ENCODE measurements at regions not wholly inside any gene's neighbourhood (a gene's known extent, or its start where the extent isn't known, plus 50 kb on each side); places are given as distances from the start of the nearest gene placed in this dataset.

GRCh38 chr5:87184605-87185004 is 83.1 kb upstream of the RASA1 start:
- H3K9me3 ChIP-seq (ENCODE audit: control extremely low read depth in 1 of 3, control insufficient read depth in 2 of 3, insufficient read depth in 1 of 3, low read length in 2 of 3): peaks cover 0 to 3% (median 0%) of the 10 kb centered on the region in 3 donors
- Mint-ChIP-seq H3K4me3 (no peak overlapping the region), H3K27ac (no peak overlapping the region), H3K4me1 (peaks cover 7% of the 10 kb centered on the region), H3K27me3 (no peaks in the 10 kb centered on the region), H3K9me3 (ENCODE audit: insufficient read depth) (no peaks in the 10 kb centered on the region)
- 93% methylated on average over 1 of the region's 5 CpGs for WGBS (ENCODE audit: insufficient coverage)
- no peak overlapping the region for H3K27ac ChIP-seq (ENCODE audit: low read length in 2 of 2)
- no peak overlapping the region for H3K4me3 ChIP-seq (ENCODE audit: control extremely low read depth in 1 of 5, extremely low read depth in 1 of 5, insufficient read depth in 1 of 5, low read depth in 2 of 5, low read length in 4 of 5)
- no peak overlapping the region for H2AFZ ChIP-seq (ENCODE audit: insufficient read depth, low read depth, low read length, poor library complexity, severe bottlenecking)
- ChIA-PET CTCF (no interaction called here), POLR2A (no interaction called here)
- H3K9ac ChIP-seq (ENCODE audit: low read length): no peak overlapping the region
- H3K27me3 ChIP-seq (replicated peaks in 1 of 4; ENCODE audit: control extremely low read depth in 1 of 4, control insufficient read depth in 3 of 4, insufficient read depth in 4 of 4, low read length in 3 of 4): no peaks in the 10 kb centered on the region
- ATAC-seq (ENCODE audit: low read depth): no peak
- no peak for DNase-seq
- no peaks in the 10 kb centered on the region for H3K79me2 ChIP-seq (ENCODE audit: control insufficient read depth, insufficient read depth, low read length)
- intact Hi-C loops (cut with micrococcal nuclease): no loop called here
- no peak overlapping the region for H3K4me2 ChIP-seq (replicated peaks; ENCODE audit: low read depth, low read length, poor library complexity, severe bottlenecking)
- peaks cover 5 to 7% of the 10 kb centered on the region in 2 donors for H3K4me1 ChIP-seq (ENCODE audit: control insufficient read depth in 2 of 2, insufficient read depth in 2 of 2, low read length in 2 of 2)
- H3K36me3 ChIP-seq (replicated peaks in 1 of 2; ENCODE audit: control extremely low read depth in 1 of 2, control insufficient read depth in 1 of 2, extremely low read depth in 1 of 2, insufficient read depth in 2 of 2, low read length in 1 of 2): no peaks in the 10 kb centered on the region
- H4K20me1 ChIP-seq (ENCODE audit: control insufficient read depth, insufficient read depth, low read length, poor library complexity, severe bottlenecking): no peaks in the 10 kb centered on the region
- no peak for TF ChIP-seq EZH2 (IDR thresholded peaks at IDR 0.05; ENCODE audit: borderline replicate concordance, insufficient read depth, low read depth, low read length, poor library complexity, severe bottlenecking)
- no peak for TF ChIP-seq CTCF (IDR thresholded peaks at IDR 0.05)

GRCh38 chr5:87185838-87186237 is 81.8 kb upstream of the RASA1 start:
- intact Hi-C loops (cut with micrococcal nuclease): no loop called here
- H3K79me2 ChIP-seq (ENCODE audit: control insufficient read depth, insufficient read depth, low read length): no peaks in the 10 kb centered on the region
- peaks cover 8 to 14% of the 10 kb centered on the region in 2 donors for H3K4me1 ChIP-seq (ENCODE audit: control insufficient read depth in 2 of 2, insufficient read depth in 2 of 2, low read length in 2 of 2)
- POLR2A ChIA-PET: no interaction called here
- Mint-ChIP-seq H3K27me3 (no peaks in the 10 kb centered on the region), H3K9me3 (ENCODE audit: insufficient read depth) (no peaks in the 10 kb centered on the region), H3K4me3 (no peak overlapping the region), H3K27ac (no peak overlapping the region), H3K4me1 (peaks cover 12% of the 10 kb centered on the region)
- H2AFZ ChIP-seq (ENCODE audit: insufficient read depth, low read depth, low read length, poor library complexity, severe bottlenecking): no peak overlapping the region
- no peaks in the 10 kb centered on the region for H3K9me3 ChIP-seq (ENCODE audit: control extremely low read depth in 1 of 3, control insufficient read depth in 2 of 3, insufficient read depth in 1 of 3, low read length in 2 of 3)
- H4K20me1 ChIP-seq (ENCODE audit: control insufficient read depth, insufficient read depth, low read length, poor library complexity, severe bottlenecking): no peaks in the 10 kb centered on the region
- H3K9ac ChIP-seq (ENCODE audit: low read length): no peak overlapping the region
- DNase-seq: no peak
- no peaks in the 10 kb centered on the region for H3K27me3 ChIP-seq (replicated peaks in 1 of 4; ENCODE audit: control extremely low read depth in 1 of 4, control insufficient read depth in 3 of 4, insufficient read depth in 4 of 4, low read length in 3 of 4)
- ATAC-seq (ENCODE audit: low read depth): no peak
- H3K4me3 ChIP-seq (ENCODE audit: control extremely low read depth in 1 of 5, extremely low read depth in 1 of 5, insufficient read depth in 1 of 5, low read depth in 2 of 5, low read length in 4 of 5): no peak overlapping the region
- CTCF ChIA-PET: no interaction called here
- H3K36me3 ChIP-seq (replicated peaks in 1 of 2; ENCODE audit: control extremely low read depth in 1 of 2, control insufficient read depth in 1 of 2, extremely low read depth in 1 of 2, insufficient read depth in 2 of 2, low read length in 1 of 2): no peaks in the 10 kb centered on the region
- WGBS (ENCODE audit: insufficient coverage): 73% methylated on average over 2 of the region's 3 CpGs
- TF ChIP-seq CTCF (IDR thresholded peaks at IDR 0.05): no peak
- no peak for TF ChIP-seq EZH2 (IDR thresholded peaks at IDR 0.05; ENCODE audit: borderline replicate concordance, insufficient read depth, low read depth, low read length, poor library complexity, severe bottlenecking)
- no peak overlapping the region for H3K4me2 ChIP-seq (replicated peaks; ENCODE audit: low read depth, low read length, poor library complexity, severe bottlenecking)
- no peak overlapping the region for H3K27ac ChIP-seq (ENCODE audit: low read length in 2 of 2)

Measured in B cell (primary cell).